ENCODE measurements at regions not wholly inside any gene's neighbourhood (a gene's known extent, or its start where the extent isn't known, plus 50 kb on each side); places are given as distances from the start of the nearest gene placed in this dataset.

DNA sequence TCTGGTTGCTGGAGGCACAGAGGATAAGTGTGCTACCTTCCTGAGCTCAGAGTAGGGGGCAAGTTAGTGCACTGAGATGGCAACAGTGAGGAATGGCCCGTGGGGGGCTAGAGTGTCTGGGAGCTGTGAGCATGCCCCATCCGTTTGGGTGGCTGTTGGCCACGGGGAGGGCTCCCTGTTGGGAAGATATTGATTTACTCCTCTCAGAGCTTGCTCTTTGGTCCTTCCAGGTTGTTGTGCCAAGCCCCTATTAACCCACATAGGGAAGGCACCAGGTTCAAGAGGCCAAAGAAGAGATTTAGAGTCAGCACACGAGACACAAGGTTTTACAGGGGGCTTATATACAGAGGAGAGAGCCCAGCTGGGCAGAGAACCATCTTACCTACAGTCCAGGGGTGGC, 318.8 kb downstream of the TSN start:
- no peaks in the 10 kb centered on the region for H3K4me1 Mint-ChIP-seq
- Histone ChIP-seq H3K27me3 (replicated peaks in 1 of 4; ENCODE audit: control extremely low read depth in 1 of 4, control insufficient read depth in 3 of 4, insufficient read depth in 4 of 4, low read length in 3 of 4) (no peaks in the 10 kb centered on the region), H3K9me3 (ENCODE audit: control extremely low read depth in 1 of 3, control insufficient read depth in 2 of 3, insufficient read depth in 1 of 3, low read length in 2 of 3) (peaks cover 0 to 3% (median 0%) of the 10 kb centered on the region in 3 donors), H3K4me2 (replicated peaks; ENCODE audit: low read depth, low read length, poor library complexity, severe bottlenecking) (no peak overlapping the region), H4K20me1 (ENCODE audit: control insufficient read depth, insufficient read depth, low read length, poor library complexity, severe bottlenecking) (no peaks in the 10 kb centered on the region), H3K79me2 (ENCODE audit: control insufficient read depth, insufficient read depth, low read length) (no peaks in the 10 kb centered on the region), H2AFZ (ENCODE audit: insufficient read depth, low read depth, low read length, poor library complexity, severe bottlenecking) (no peak overlapping the region), H3K4me3 (ENCODE audit: control extremely low read depth in 1 of 5, extremely low read depth in 1 of 5, insufficient read depth in 1 of 5, low read depth in 2 of 5, low read length in 4 of 5) (no peak overlapping the region), H3K36me3 (replicated peaks in 1 of 2; ENCODE audit: control extremely low read depth in 1 of 2, control insufficient read depth in 1 of 2, extremely low read depth in 1 of 2, insufficient read depth in 2 of 2, low read length in 1 of 2) (no peaks in the 10 kb centered on the region), H3K4me1 (ENCODE audit: control insufficient read depth in 2 of 2, insufficient read depth in 2 of 2, low read length in 2 of 2) (no peaks in the 10 kb centered on the region), H3K27ac (ENCODE audit: low read length in 2 of 2) (no peak overlapping the region), H3K9ac (ENCODE audit: low read length) (no peak overlapping the region)
- intact Hi-C loops (cut with micrococcal nuclease) = no loop called here
- ATAC-seq (ENCODE audit: low read depth) = no peak
- ChIA-PET POLR2A (no interaction called here), CTCF (no interaction called here)
- 75% methylated on average over 3 of the region's 4 CpGs for WGBS (ENCODE audit: insufficient coverage)
- no peaks in the 10 kb centered on the region for H3K9me3 Mint-ChIP-seq (ENCODE audit: insufficient read depth)
- no peak overlapping the region for H3K4me3 Mint-ChIP-seq
- no peak for TF ChIP-seq CTCF (IDR thresholded peaks at IDR 0.05)
- TF ChIP-seq EZH2 (IDR thresholded peaks at IDR 0.05; ENCODE audit: borderline replicate concordance, insufficient read depth, low read depth, low read length, poor library complexity, severe bottlenecking) = no peak
- no peak overlapping the region for H3K27ac Mint-ChIP-seq
- DNase-seq = no peak
- H3K27me3 Mint-ChIP-seq = no peaks in the 10 kb centered on the region

DNA sequence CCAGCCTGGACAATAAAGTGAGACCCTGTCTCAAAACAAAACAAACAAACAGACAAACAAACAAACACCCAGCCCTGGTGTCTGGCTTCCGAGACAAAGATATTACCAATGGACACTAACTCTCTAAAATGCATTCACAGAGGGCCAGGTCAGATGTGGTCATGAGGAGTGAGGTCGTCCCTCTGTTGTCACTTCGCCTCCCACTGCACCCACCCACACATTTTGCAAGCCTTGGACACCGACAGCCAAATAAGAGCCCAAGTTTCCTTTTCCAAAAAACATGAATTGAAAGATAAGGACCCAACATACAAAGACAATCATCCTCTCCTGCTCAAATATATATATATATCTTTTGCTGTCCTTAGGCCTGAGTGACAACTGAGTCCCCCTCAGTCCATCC, 319.9 kb downstream of the TSN start:
- ATAC-seq (ENCODE audit: low read depth) = no peak
- no peaks in the 10 kb centered on the region for H3K27me3 ChIP-seq (replicated peaks in 1 of 4; ENCODE audit: control extremely low read depth in 1 of 4, control insufficient read depth in 3 of 4, insufficient read depth in 4 of 4, low read length in 3 of 4)
- H3K9ac ChIP-seq (ENCODE audit: low read length) = no peak overlapping the region
- H3K4me3 ChIP-seq (ENCODE audit: control extremely low read depth in 1 of 5, extremely low read depth in 1 of 5, insufficient read depth in 1 of 5, low read depth in 2 of 5, low read length in 4 of 5) = no peak overlapping the region
- H3K4me1 Mint-ChIP-seq = no peaks in the 10 kb centered on the region
- intact Hi-C loops (cut with micrococcal nuclease) = no loop called here
- H3K79me2 ChIP-seq (ENCODE audit: control insufficient read depth, insufficient read depth, low read length) = no peaks in the 10 kb centered on the region
- no peaks in the 10 kb centered on the region for H3K36me3 ChIP-seq (replicated peaks in 1 of 2; ENCODE audit: control extremely low read depth in 1 of 2, control insufficient read depth in 1 of 2, extremely low read depth in 1 of 2, insufficient read depth in 2 of 2, low read length in 1 of 2)
- DNase-seq = no peak
- no peak overlapping the region for H2AFZ ChIP-seq (ENCODE audit: insufficient read depth, low read depth, low read length, poor library complexity, severe bottlenecking)
- H3K4me1 ChIP-seq (ENCODE audit: control insufficient read depth in 2 of 2, insufficient read depth in 2 of 2, low read length in 2 of 2) = no peaks in the 10 kb centered on the region
- H3K27ac Mint-ChIP-seq = no peak overlapping the region
- H3K27me3 Mint-ChIP-seq = no peaks in the 10 kb centered on the region
- H3K9me3 Mint-ChIP-seq (ENCODE audit: insufficient read depth) = no peaks in the 10 kb centered on the region
- WGBS (ENCODE audit: insufficient coverage) = 89% methylated on average over 3 of the region's 4 CpGs
- H3K4me3 Mint-ChIP-seq = no peak overlapping the region
- H3K9me3 ChIP-seq (ENCODE audit: control extremely low read depth in 1 of 3, control insufficient read depth in 2 of 3, insufficient read depth in 1 of 3, low read length in 2 of 3) = peaks cover 0 to under 1% (median 0%) of the 10 kb centered on the region in 3 donors
- ChIA-PET CTCF (no interaction called here), POLR2A (no interaction called here)
- TF ChIP-seq CTCF (IDR thresholded peaks at IDR 0.05) (no peak), EZH2 (IDR thresholded peaks at IDR 0.05; ENCODE audit: borderline replicate concordance, insufficient read depth, low read depth, low read length, poor library complexity, severe bottlenecking) (no peak)
- H3K27ac ChIP-seq (ENCODE audit: low read length in 2 of 2) = no peak overlapping the region
- no peak overlapping the region for H3K4me2 ChIP-seq (replicated peaks; ENCODE audit: low read depth, low read length, poor library complexity, severe bottlenecking)
- H4K20me1 ChIP-seq (ENCODE audit: control insufficient read depth, insufficient read depth, low read length, poor library complexity, severe bottlenecking) = no peaks in the 10 kb centered on the region
